ENCODE measurements at regions not wholly inside any gene's neighbourhood (a gene's known extent, or its start where the extent isn't known, plus 50 kb on each side); places are given as distances from the start of the nearest gene placed in this dataset.
"Not testable (repeated sequence)": the region's sequence is repeated elsewhere in the genome, so short reads cannot be mapped to it uniquely, and the experiment has no call there.

GRCh38 chr16:13835387-13835786 lies 84.6 kb upstream of the ERCC4 start:
- peaks cover 11 to 13% of the 10 kb centered on the region in 2 donors for H3K27me3 Mint-ChIP-seq
- H3K4me3 Mint-ChIP-seq, result no peak overlapping the region
- no peaks in the 10 kb centered on the region for H3K4me1 Mint-ChIP-seq (ENCODE audit: low read depth in 2 of 2)
- DNase-seq, result no peak
- peaks cover 0 to 2% of the 10 kb centered on the region in 2 donors for H3K9me3 Mint-ChIP-seq
- ATAC-seq (replicated peaks), result no peak
- peaks cover 2% of the 10 kb centered on the region for H3K36me3 Mint-ChIP-seq (ENCODE audit: insufficient read depth)
- no peak overlapping the region for H3K27ac Mint-ChIP-seq

DNA sequence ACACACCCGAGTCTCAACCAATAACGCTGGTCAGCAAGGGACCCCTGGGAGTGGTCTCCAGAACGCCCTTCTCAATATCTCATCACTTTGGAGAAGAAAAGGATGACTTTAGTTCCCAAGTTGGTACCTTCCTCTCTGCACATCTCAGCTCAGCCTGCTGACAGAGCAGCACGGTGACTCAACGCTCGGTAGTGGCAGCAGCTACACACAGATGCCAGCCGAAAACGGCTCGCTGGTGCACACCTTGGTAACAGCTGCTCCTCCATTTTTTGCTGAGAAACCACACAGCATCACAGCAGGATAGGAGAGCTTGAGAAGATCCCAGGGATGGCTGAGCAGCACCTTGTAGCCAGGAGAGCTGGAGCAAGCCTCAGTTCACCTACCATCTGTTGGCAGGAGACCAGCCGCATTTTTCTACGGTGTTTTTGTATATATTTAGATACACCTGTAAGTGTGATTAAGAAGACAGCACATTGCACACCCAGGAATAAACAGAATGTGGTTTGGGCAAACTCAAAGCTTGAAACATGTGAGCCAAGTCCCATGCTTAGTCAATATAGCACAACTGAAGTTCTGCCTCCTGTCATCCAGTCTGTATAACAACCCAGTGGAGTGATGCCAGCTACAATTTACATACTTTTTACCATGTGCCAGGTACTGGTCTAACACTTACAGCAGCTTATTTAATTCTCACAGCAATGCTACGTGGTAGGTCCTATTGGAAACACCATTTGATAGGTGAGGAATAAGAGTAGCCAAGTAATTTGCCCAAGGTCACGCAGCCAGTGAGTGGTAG lies 83.8 kb upstream of the ERCC4 start:
- Mint-ChIP-seq H3K36me3 (ENCODE audit: insufficient read depth) (peaks cover 2% of the 10 kb centered on the region), H3K9me3 (peaks cover 0 to 2% of the 10 kb centered on the region in 2 donors), H3K27ac (no peak overlapping the region), H3K4me1 (ENCODE audit: low read depth in 2 of 2) (no peaks in the 10 kb centered on the region), H3K4me3 (no peak overlapping the region), H3K27me3 (peaks cover 11 to 13% of the 10 kb centered on the region in 2 donors)
- ATAC-seq (replicated peaks) (no peak), DNase-seq (no peak)

DNA sequence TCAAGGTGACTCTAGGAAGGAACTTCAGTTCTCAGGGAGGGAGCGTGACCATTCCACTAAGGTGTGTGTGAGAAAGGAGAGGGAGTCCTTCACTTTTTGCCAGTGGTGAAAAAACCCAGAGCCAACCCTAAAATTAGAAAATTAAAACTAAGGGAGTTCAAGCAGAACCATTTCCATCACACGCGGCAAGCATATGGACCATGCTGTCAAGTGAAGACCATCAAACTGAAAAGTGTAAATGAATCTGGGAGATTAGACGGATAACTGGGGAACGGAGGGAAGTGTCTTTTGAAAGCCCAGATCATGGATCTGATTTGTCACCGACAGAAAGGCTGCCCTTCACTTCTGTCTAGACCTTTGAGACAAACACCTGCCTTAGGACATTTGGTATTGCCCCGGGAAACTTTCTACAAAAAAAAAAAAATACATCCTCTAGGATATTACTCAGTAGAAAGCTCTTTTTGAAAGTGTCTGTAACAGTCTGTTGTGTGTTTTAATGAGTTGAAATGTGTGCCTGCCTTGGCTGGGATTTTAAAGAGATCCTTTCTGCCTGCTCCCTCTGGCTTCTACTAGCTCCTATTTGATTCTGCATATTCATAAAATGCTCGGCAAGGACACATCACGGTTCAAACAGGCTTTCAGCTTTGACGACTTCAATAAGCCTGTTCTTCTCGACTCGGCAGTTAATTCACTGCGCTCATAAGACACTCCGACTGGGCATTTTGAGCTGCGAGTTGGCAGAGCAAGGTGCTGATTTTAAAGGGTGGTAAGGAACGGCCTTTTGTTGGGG lies 81.4 kb upstream of the ERCC4 start:
- DNase-seq (no peak), ATAC-seq (replicated peaks) (no peak)
- Mint-ChIP-seq H3K4me1 (ENCODE audit: low read depth in 2 of 2) (no peaks in the 10 kb centered on the region), H3K27ac (no peak overlapping the region), H3K27me3 (peaks cover 12 to 17% of the 10 kb centered on the region in 2 donors), H3K9me3 (no peaks in the 10 kb centered on the region), H3K4me3 (no peak overlapping the region), H3K36me3 (ENCODE audit: insufficient read depth) (no peaks in the 10 kb centered on the region)

GRCh38 chr16:13839577-13839976 lies 80.4 kb upstream of the ERCC4 start:
- Mint-ChIP-seq H3K9me3 (no peaks in the 10 kb centered on the region), H3K4me1 (ENCODE audit: low read depth in 2 of 2) (no peaks in the 10 kb centered on the region), H3K4me3 (no peak overlapping the region), H3K27me3 (peaks cover 8 to 19% of the 10 kb centered on the region in 2 donors), H3K27ac (no peak overlapping the region), H3K36me3 (ENCODE audit: insufficient read depth) (no peaks in the 10 kb centered on the region)
- no peak for ATAC-seq (replicated peaks)
- DNase-seq, result no peak

DNA sequence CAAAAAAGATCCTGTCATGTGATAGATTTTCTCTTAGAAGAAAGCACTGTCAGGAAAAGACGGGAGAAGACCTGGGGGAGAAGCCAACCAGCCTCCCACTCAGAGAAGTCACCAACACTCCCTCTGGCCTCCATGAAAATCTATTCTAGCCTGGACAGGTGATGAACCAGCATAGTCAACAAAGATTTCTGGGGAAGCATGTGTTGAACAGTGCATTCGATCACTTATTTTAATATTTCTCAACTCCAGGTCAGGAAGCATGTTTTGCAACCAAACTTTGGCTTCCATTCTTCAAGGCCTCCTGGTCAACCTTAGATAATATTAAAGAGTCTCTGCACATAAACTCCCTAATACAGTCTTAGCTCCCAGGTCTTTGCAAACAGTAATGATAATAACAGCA lies 74.7 kb upstream of the ERCC4 start:
- Mint-ChIP-seq H3K27ac (no peak overlapping the region), H3K36me3 (ENCODE audit: insufficient read depth) (no peaks in the 10 kb centered on the region), H3K4me1 (ENCODE audit: low read depth in 2 of 2) (no peaks in the 10 kb centered on the region), H3K4me3 (no peak overlapping the region), H3K27me3 (peaks cover 22 to 31% of the 10 kb centered on the region in 2 donors), H3K9me3 (no peaks in the 10 kb centered on the region)
- DNase-seq (no peak), ATAC-seq (replicated peaks) (no peak)

GRCh38 chr16:13848795-13849194 lies 71.2 kb upstream of the ERCC4 start:
- Mint-ChIP-seq H3K4me1 (ENCODE audit: low read depth in 2 of 2) (no peaks in the 10 kb centered on the region), H3K27me3 (peaks cover 13 to 14% of the 10 kb centered on the region in 2 donors)
- no peak for DNase-seq

DNA sequence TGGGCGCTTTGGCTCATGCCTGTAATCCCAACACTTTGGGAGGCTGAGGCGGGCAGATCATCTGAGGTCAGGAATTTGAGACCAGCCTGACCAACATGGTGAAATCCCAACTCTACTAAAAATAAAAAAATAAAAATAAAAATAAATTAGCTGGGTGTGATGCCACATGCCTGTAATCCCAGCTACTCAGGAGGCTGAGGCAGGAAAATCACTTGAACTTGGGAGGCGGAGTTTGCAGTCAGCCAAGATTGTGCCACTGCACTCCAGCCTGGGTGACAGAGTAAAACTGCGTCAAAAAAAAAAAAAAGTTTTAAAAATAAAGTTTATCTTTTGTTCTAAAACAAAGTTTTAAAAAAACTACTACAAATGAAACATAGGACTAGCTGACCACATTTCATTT lies 69.8 kb upstream of the ERCC4 start:
- DNase-seq; H3K36me3 Mint-ChIP-seq (ENCODE audit: insufficient read depth); H3K4me1 Mint-ChIP-seq (ENCODE audit: low read depth in 2 of 2); H3K27ac Mint-ChIP-seq; H3K4me3 Mint-ChIP-seq; H3K9me3 Mint-ChIP-seq; ATAC-seq (replicated peaks): not testable (repeated sequence)
- peaks cover 10 to 11% of the 10 kb centered on the region in 2 donors for H3K27me3 Mint-ChIP-seq

More at GRCh38 chr16:13848795-13849194, 71.2 kb upstream of the ERCC4 start:
- Mint-ChIP-seq H3K36me3 (ENCODE audit: insufficient read depth) (no peaks in the 10 kb centered on the region), H3K4me3 (no peak overlapping the region), H3K9me3 (peaks cover 0 to 7% of the 10 kb centered on the region in 2 donors), H3K27ac (no peak overlapping the region)
- no peak for ATAC-seq (replicated peaks)

GRCh38 chr16:13852827-13853226 lies 67.1 kb upstream of the ERCC4 start:
- DNase-seq (no peak), ATAC-seq (replicated peaks) (no peak)
- Mint-ChIP-seq H3K4me1 (ENCODE audit: low read depth in 2 of 2) (no peaks in the 10 kb centered on the region), H3K36me3 (ENCODE audit: insufficient read depth) (no peaks in the 10 kb centered on the region), H3K27ac (no peak overlapping the region), H3K27me3 (peaks cover 12 to 20% of the 10 kb centered on the region in 2 donors), H3K9me3 (peaks cover 0 to 7% of the 10 kb centered on the region in 2 donors), H3K4me3 (no peak overlapping the region)

DNA sequence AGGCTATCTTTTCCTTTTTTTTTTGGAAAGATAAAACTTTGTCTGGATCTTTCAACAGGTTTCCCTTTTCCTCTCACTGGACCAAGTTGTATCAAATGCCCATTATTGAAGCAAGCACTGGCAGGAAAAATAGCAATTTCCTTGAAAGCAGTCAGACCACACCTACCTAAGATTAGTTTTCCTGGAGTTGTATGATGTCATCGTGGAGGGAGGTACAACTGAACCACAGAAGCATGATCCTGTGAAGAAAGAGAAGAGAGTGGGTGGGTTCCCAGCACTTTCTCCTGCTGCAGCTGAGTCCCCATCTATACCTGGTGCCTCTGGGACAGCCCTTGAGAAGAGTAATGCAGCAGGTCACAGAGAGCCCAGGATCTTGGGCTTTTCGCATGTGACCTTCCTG lies 63.6 kb upstream of the ERCC4 start:
- Mint-ChIP-seq H3K4me3 (no peak overlapping the region), H3K36me3 (ENCODE audit: insufficient read depth) (no peaks in the 10 kb centered on the region), H3K27ac (no peak overlapping the region), H3K9me3 (peaks cover 0 to 4% of the 10 kb centered on the region in 2 donors), H3K4me1 (ENCODE audit: low read depth in 2 of 2) (no peaks in the 10 kb centered on the region), H3K27me3 (peaks cover 29 to 35% of the 10 kb centered on the region in 2 donors)
- DNase-seq (no peak), ATAC-seq (replicated peaks) (no peak)

DNA sequence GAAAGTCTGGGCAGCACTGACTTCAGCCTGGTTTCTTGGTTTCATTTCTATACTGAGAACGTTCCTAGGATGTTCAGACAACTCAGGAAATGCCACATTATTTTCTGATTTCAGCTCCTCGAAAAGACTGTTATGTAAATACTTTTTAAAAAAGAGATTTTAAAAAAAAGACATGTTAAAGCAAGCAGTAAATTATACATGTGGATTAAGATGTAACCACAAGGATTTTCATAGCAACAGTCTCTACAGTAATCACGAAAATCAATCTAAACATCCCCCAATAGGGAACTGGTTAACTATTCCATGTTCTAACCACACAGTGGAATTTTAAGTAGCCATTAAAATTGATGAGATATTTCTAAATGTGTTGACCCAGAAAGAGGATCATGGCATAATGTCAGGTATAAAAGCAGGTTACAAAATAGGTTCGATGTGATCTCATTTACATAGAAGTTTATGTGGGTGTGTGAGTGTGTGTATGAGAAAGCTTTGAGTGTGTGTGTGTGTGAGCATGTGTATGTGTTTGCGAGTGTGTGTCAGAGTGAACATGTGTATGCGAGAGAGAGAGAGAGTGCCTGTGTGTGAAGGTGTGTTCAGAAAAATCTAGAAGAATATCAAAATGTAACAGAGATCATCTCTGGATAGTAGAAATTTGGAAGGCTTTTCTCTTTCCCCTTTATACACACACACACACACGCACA lies 63.0 kb upstream of the ERCC4 start:
- H3K9me3 Mint-ChIP-seq, result no peaks in the 10 kb centered on the region
- ATAC-seq (replicated peaks), result no peak
- H3K4me1 Mint-ChIP-seq (ENCODE audit: low read depth in 2 of 2), result no peaks in the 10 kb centered on the region
- H3K27me3 Mint-ChIP-seq, result peaks cover 31 to 35% of the 10 kb centered on the region in 2 donors
- H3K36me3 Mint-ChIP-seq (ENCODE audit: insufficient read depth), result no peaks in the 10 kb centered on the region
- no peak overlapping the region for H3K27ac Mint-ChIP-seq
- no peak overlapping the region for H3K4me3 Mint-ChIP-seq
- DNase-seq, result no peak

- Mint-ChIP-seq H3K4me1 (ENCODE audit: low read depth in 2 of 2) (no peaks in the 10 kb centered on the region), H3K9me3 (no peaks in the 10 kb centered on the region), H3K27ac (no peak overlapping the region), H3K36me3 (ENCODE audit: insufficient read depth) (no peaks in the 10 kb centered on the region), H3K4me3 (no peak overlapping the region), H3K27me3 (peaks cover 31 to 35% of the 10 kb centered on the region in 2 donors)
- ATAC-seq (replicated peaks) (no peak), DNase-seq (no peak)
These were observed 60.9 kb upstream of the ERCC4 start for GRCh38 chr16:13858873-13859580.

DNA sequence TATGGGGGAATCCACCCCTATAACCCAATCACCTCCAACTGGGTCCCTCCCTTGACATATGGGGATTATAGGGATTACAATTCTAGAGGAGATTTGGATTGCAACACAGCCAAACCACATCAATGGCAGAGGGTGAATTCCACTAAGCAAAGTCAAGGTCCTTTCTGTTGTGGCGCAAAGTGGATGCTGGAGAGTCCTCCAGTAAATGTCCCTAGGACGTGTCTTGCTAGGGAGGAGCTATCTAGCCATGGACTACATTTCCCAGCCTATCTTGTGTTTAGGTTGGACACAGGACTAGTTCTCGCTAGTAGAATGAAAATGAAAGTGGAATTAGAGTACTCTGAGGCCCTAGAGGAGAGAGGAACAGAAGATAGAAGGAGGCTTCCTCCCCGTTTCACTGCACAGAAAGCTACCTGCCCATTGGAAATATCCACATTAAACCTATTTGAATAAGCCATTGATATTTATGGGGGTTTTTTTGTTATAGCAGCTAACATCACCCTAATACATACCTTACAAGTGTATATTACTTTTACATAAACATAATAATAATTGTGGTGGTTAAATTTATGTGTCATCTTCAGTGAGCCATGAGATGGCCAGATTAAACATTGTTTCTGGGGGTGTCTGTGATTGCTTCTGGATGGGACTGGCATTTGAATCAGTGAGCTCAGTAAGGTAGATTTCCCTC lies 56.7 kb upstream of the ERCC4 start:
- Mint-ChIP-seq H3K36me3 (ENCODE audit: insufficient read depth) (no peaks in the 10 kb centered on the region), H3K4me1 (ENCODE audit: low read depth in 2 of 2) (no peaks in the 10 kb centered on the region), H3K9me3 (no peaks in the 10 kb centered on the region), H3K27me3 (peaks cover 22 to 33% of the 10 kb centered on the region in 2 donors), H3K27ac (no peak overlapping the region), H3K4me3 (no peak overlapping the region)
- DNase-seq (no peak), ATAC-seq (replicated peaks) (no peak)

Measured in effector memory CD8-positive, alpha-beta T cell (primary cell).